DOHH2 (cell line): ENCODE measurements at regions not wholly inside any gene's neighbourhood (a gene's known extent, or its start where the extent isn't known, plus 50 kb on each side); places are given as distances from the start of the nearest gene placed in this dataset.

ENCODE experiments used
- CTCF ChIP-seq: fragments of 200-600 bp; sonication (generic); IDR thresholded peaks from one replicate; pipeline ENCODE4 v1.5.1; 2014; ENCODE audit warnings: antibody characterized with exemption, mild to moderate bottlenecking, low read depth, low read length; ENCODE audit not compliant: poor library complexity, severe bottlenecking
- EZH2phosphoT487 ChIP-seq: fragments of 200-600 bp; sonication (generic); IDR thresholded peaks from 2 replicates; pipeline ENCODE4 v1.6.1; 2017; ENCODE audit warnings: borderline replicate concordance, mild to moderate bottlenecking, antibody characterized with exemption, low read length, moderate library complexity, mixed read lengths

- TF ChIP-seq CTCF (no peak), EZH2phosphoT487 (no peak)
These were observed 257.9 kb downstream of the PDCD6IP start for GRCh38 chr3:34056181-34056910.
